ENCODE measurements at regions not wholly inside any gene's neighbourhood (a gene's known extent, or its start where the extent isn't known, plus 50 kb on each side); places are given as distances from the start of the nearest gene placed in this dataset.

GRCh38 chr17:68710976-68711375 is 109.8 kb upstream of the FAM20A start:
- H3K27ac ChIP-seq, result peak overlapping the region; percentile 56
- TF ChIP-seq POLR2AphosphoS5 (IDR thresholded peaks at IDR 0.05; ENCODE audit: insufficient read depth in 1 of 2, low read depth in 1 of 2), result no peak
- TF ChIP-seq, protein P1, sequence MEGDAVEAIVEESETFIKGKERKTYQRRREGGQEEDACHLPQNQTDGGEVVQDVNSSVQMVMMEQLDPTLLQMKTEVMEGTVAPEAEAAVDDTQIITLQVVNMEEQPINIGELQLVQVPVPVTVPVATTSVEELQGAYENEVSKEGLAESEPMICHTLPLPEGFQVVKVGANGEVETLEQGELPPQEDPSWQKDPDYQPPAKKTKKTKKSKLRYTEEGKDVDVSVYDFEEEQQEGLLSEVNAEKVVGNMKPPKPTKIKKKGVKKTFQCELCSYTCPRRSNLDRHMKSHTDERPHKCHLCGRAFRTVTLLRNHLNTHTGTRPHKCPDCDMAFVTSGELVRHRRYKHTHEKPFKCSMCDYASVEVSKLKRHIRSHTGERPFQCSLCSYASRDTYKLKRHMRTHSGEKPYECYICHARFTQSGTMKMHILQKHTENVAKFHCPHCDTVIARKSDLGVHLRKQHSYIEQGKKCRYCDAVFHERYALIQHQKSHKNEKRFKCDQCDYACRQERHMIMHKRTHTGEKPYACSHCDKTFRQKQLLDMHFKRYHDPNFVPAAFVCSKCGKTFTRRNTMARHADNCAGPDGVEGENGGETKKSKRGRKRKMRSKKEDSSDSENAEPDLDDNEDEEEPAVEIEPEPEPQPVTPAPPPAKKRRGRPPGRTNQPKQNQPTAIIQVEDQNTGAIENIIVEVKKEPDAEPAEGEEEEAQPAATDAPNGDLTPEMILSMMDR (IDR thresholded peaks at IDR 0.05), result no peak
- TF ChIP-seq POLR2A (IDR thresholded peaks at IDR 0.05), result no peak
- no peaks in the 10 kb centered on the region for H3K27me3 ChIP-seq
- no peak overlapping the region for H3K4me3 ChIP-seq
- no peak for DNase-seq (ENCODE audit: extremely low spot score in 2 of 2)
- H3K4me1 ChIP-seq, result peaks cover 36% of the 10 kb centered on the region
- no peaks in the 10 kb centered on the region for H3K9me3 ChIP-seq
- H3K36me3 ChIP-seq, result no peaks in the 10 kb centered on the region
- intact Hi-C loops (cut with DNase I), result no loop called here

DNA sequence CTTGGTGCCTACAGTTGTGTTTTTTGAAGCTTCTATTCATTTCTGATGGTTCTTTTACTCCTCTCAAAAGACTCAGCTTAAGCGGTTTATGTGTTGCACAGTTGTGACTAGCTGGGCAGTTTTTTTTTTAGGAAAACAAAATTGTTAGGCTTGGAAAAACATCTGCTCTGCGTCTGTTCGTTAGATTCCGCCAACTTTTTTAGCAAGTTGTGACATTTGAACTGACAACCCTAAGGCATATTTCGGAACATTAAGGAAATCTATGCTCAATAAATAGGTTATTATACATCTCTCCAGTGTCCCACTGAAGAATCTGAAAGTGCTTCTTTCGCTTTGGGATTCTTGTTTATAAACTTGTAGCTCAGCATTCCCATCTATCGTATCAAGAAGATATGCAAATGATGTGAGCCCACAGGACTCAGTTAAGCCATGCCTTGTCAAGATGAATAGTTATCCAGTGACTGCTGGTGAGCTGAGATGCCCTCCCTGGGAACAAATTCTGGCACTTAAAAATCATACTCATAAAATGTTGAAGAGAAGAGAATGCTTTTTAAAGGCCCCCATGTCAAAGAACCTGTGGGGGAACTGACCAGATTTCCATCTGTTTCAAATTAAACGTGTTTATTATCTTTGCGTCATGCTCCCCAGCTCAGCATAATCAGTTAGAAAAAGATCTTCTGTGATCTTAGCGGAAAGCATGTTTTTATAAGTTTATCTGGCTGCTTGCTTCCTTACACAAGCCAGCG is 109.0 kb upstream of the FAM20A start:
- TF ChIP-seq POLR2A (IDR thresholded peaks at IDR 0.05) (no peak), POLR2AphosphoS5 (IDR thresholded peaks at IDR 0.05; ENCODE audit: insufficient read depth in 1 of 2, low read depth in 1 of 2) (no peak)
- TF ChIP-seq, protein P1 (IDR thresholded peaks at IDR 0.05), result no peak
- Histone ChIP-seq H3K27ac (peak overlapping the region; percentile 56), H3K27me3 (no peaks in the 10 kb centered on the region), H3K4me1 (peaks cover 36% of the 10 kb centered on the region), H3K4me3 (peak overlapping the region in 1 of 2 donors; percentile 9), H3K9me3 (no peaks in the 10 kb centered on the region), H3K36me3 (no peaks in the 10 kb centered on the region)
- intact Hi-C loops (cut with DNase I), result no loop called here
- no peak for DNase-seq (ENCODE audit: extremely low spot score in 2 of 2)

DNA sequence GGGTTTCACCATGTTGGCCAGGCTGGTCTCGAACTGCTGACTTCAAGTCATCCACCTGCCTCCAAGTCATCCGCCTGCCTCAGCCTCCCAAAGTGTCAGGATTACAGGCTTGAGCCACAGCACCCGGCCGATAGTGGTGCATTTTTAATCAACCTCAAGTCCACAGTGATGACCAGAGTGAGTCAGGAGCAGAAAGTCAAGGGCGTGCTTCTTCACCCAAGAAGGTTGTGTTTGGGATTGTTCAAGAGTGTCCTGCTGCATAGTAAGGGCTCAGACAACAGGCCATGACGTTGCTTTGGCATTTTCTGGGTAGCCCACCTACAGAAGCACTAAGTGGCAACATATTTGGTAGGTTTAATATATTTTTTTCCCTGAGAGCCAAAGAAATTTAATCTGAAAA is 108.3 kb upstream of the FAM20A start:
- H3K4me1 ChIP-seq, result peaks cover 36% of the 10 kb centered on the region
- no peaks in the 10 kb centered on the region for H3K27me3 ChIP-seq
- TF ChIP-seq POLR2A (IDR thresholded peaks at IDR 0.05) (no peak), POLR2AphosphoS5 (IDR thresholded peaks at IDR 0.05; ENCODE audit: insufficient read depth in 1 of 2, low read depth in 1 of 2) (no peak)
- TF ChIP-seq, protein P1 (IDR thresholded peaks at IDR 0.05), result no peak
- no peak overlapping the region for H3K4me3 ChIP-seq
- no peaks in the 10 kb centered on the region for H3K9me3 ChIP-seq
- H3K36me3 ChIP-seq, result no peaks in the 10 kb centered on the region
- no peak for DNase-seq (ENCODE audit: extremely low spot score in 2 of 2)
- H3K27ac ChIP-seq, result peak overlapping the region; percentile 56
- intact Hi-C loops (cut with DNase I), result no loop called here

DNA sequence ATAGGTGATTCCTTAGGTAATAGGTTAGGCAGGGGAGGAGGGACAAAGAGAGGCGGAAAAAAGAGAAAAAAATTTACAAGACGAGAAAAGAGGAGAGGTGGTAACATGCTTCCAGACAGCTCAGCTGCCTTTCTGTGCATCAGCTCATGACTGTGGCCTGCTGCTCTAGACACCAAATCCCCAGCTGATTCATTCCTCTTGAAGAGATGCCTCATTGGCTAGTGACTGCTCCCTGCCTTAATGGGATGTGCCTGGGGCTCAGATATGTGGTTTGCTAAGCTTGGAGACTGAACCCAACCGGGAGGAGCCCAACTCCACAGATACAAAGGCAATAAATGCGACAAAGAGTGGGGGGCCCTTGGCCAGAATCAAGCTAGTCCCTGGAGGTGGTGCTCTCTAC is 105.9 kb upstream of the FAM20A start:
- H3K27ac ChIP-seq, result peak overlapping the region; percentile 55
- no peaks in the 10 kb centered on the region for H3K9me3 ChIP-seq
- no peaks in the 10 kb centered on the region for H3K27me3 ChIP-seq
- DNase-seq (ENCODE audit: extremely low spot score in 2 of 2), result no peak
- intact Hi-C loops (cut with DNase I), result no loop called here
- H3K4me3 ChIP-seq, result no peak overlapping the region
- TF ChIP-seq POLR2AphosphoS5 (IDR thresholded peaks at IDR 0.05; ENCODE audit: insufficient read depth in 1 of 2, low read depth in 1 of 2) (no peak), POLR2A (IDR thresholded peaks at IDR 0.05) (no peak)
- TF ChIP-seq, protein P1 (IDR thresholded peaks at IDR 0.05), result no peak
- H3K4me1 ChIP-seq, result peaks cover 37% of the 10 kb centered on the region
- no peaks in the 10 kb centered on the region for H3K36me3 ChIP-seq

GRCh38 chr17:68706356-68706920 is 105.3 kb upstream of the FAM20A start:
- intact Hi-C loops (cut with DNase I), result no loop called here
- DNase-seq (ENCODE audit: extremely low spot score in 2 of 2), result no peak
- peaks cover 33% of the 10 kb centered on the region for H3K4me1 ChIP-seq
- peak overlapping the region; percentile 55 for H3K27ac ChIP-seq
- H3K9me3 ChIP-seq, result no peaks in the 10 kb centered on the region
- no peaks in the 10 kb centered on the region for H3K36me3 ChIP-seq
- TF ChIP-seq POLR2AphosphoS5 (IDR thresholded peaks at IDR 0.05; ENCODE audit: insufficient read depth in 1 of 2, low read depth in 1 of 2), result no peak
- H3K27me3 ChIP-seq, result no peaks in the 10 kb centered on the region
- H3K4me3 ChIP-seq, result no peak overlapping the region

Measured in vagina (tissue), 2 donors.